Astrocyte of the spinal cord (primary cell): ENCODE measurements at regions not wholly inside any gene's neighbourhood (a gene's known extent, or its start where the extent isn't known, plus 50 kb on each side); places are given as distances from the start of the nearest gene placed in this dataset.

Experiments
- DNase-seq: peaks from one replicate; pipeline ENCODE4 v3.0.0; 2011; ENCODE audit warnings: low read depth, low spot score
- H3K4me3 ChIP-seq: 2 replicates; pipeline ENCODE4 v1.5.1; 2011; ENCODE audit warnings: low read depth, mild to moderate bottlenecking, low read length, moderate library complexity
- in situ Hi-C: cut with HindIII; loops from 2 replicates; pipeline ENCODE4 v1.10.0; 2017; ENCODE audit warnings: low sequenced_read_pairs
- TF ChIP-seq, protein P1 (sequence below): IDR thresholded peaks from 2 replicates; pipeline ENCODE4 v1.5.1; 2012; ENCODE audit warnings: low read depth, mild to moderate bottlenecking, low read length, inconsistent platforms

DNA sequence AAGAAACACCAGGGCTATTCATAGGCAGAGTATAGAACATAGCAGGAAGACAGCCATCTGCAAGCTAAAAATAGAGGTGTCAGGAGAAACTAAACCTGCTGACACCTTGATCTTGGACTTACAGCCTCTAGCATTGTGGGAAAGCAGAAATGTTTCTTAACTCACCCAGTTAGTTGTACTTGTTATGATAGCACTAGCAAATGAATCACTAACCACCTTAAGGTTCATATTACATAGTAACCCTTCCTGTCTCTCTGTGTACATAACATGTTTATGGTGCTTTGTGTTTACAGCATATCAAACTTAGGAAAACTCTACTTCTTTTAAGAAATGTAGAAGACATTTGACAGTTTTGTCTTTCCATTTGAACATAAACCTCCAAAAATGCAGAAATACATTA lies 1031.3 kb downstream of the FSCB start:
- in situ Hi-C loops = no loop called here
- H3K4me3 ChIP-seq = no peak overlapping the region
- no peak for DNase-seq
- TF ChIP-seq, protein P1, sequence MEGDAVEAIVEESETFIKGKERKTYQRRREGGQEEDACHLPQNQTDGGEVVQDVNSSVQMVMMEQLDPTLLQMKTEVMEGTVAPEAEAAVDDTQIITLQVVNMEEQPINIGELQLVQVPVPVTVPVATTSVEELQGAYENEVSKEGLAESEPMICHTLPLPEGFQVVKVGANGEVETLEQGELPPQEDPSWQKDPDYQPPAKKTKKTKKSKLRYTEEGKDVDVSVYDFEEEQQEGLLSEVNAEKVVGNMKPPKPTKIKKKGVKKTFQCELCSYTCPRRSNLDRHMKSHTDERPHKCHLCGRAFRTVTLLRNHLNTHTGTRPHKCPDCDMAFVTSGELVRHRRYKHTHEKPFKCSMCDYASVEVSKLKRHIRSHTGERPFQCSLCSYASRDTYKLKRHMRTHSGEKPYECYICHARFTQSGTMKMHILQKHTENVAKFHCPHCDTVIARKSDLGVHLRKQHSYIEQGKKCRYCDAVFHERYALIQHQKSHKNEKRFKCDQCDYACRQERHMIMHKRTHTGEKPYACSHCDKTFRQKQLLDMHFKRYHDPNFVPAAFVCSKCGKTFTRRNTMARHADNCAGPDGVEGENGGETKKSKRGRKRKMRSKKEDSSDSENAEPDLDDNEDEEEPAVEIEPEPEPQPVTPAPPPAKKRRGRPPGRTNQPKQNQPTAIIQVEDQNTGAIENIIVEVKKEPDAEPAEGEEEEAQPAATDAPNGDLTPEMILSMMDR = no peak

DNA sequence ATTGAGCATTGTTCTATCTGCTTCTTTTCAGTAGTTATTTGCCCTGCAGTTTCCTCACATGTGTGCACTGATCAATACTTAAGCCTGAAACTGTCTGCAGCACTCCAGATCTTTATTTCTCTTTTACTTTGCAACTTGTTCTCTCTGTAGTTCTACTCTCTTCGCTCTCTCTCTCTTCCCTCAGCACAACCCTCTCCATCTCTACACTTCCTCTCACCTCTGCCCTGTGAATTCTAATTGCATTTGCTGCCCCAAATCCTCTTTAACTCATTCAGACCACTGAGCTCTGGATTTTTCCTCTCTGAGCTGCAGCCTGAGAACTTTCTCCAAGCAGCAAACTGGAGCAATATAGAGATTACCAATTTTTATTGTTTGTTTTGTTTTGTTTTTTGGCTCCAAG lies 1035.5 kb downstream of the FSCB start:
- no peak overlapping the region for H3K4me3 ChIP-seq
- DNase-seq = no peak
- TF ChIP-seq, protein P1 = no peak
- in situ Hi-C loops = no loop called here

DNA sequence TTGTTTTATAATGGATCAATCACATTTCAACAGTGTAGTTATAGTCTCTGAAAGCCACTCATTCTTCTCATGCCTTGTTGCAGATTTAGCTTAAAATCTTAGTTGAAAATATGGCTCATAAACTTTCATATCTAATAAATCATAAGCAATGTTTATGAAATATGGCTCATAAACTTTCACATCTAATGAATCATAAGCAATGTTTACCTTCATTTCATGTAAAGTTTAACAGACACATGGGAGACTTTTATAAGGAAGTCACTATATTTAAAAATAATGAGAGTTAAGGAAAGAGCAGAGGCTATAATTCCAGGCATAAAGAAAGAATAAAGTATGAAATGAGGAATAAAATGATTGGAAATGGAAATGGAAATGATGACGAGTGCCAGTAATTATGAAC lies 1042.1 kb downstream of the FSCB start:
- no peak for DNase-seq
- in situ Hi-C loops = no loop called here
- TF ChIP-seq, protein P1 = no peak
- no peak overlapping the region for H3K4me3 ChIP-seq

DNA sequence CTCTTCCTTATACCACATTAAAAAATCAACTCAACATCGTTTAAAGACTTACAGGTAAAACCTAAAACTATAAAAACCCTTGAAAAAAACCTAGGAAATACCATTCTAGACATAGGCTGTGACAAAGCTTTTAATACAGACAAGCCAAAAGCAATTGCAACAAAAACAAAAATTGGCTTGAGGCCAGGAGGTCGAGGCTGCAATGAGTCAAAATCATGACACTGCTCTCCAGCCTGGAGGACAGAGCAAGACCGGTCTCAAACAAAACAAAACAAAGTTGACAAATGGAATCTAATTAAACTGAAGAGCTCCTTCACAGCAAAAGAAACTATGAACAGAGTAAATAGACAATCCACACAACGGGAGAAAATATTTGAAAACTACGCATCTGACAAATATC lies 1057.8 kb downstream of the FSCB start:
- TF ChIP-seq, protein P1 = no peak
- no peak for DNase-seq
- H3K4me3 ChIP-seq = no peak overlapping the region
- in situ Hi-C loops = no loop called here

DNA sequence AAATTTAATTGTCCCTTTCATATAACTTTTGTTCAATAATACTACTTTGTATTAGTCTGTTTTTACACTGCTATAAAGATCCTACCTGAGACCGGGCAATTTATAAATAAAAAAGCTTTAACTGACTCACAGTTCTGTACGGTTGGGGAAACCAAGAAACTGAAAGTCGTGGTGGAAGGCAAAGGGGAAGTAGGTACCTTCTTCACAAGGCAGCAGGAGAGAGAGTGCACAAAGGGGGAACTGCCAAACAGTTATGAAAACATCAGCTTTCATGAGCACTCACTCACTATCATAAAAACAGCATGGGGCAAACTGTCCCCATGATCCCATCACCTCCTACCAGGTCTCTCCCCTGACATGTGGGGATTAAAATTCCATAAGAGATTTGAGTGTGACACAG lies 1069.0 kb downstream of the FSCB start:
- in situ Hi-C loops = no loop called here
- no peak overlapping the region for H3K4me3 ChIP-seq
- no peak for DNase-seq
- TF ChIP-seq, protein P1 = no peak

DNA sequence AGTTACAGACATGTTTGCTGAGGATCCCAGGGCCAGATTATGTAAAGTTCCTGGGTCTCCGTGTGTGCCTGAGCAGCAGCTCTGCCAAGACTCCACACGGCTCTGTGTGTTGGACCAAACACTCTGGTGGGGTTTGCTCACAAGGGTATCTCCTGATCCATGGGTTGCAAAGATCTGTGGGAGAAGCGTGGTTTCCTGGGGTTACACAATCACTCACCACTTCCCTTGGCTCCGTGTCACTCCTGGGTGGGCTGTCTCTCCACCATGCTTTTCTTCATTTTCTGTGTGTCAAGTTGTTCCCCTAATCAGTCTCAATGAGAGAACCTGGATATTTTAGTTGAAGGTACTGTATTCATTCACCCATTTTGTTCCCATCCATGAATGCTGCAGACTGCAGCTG lies 1088.8 kb downstream of the FSCB start:
- DNase-seq = no peak
- H3K4me3 ChIP-seq = no peak overlapping the region
- TF ChIP-seq, protein P1 = no peak
- in situ Hi-C loops = no loop called here

DNA sequence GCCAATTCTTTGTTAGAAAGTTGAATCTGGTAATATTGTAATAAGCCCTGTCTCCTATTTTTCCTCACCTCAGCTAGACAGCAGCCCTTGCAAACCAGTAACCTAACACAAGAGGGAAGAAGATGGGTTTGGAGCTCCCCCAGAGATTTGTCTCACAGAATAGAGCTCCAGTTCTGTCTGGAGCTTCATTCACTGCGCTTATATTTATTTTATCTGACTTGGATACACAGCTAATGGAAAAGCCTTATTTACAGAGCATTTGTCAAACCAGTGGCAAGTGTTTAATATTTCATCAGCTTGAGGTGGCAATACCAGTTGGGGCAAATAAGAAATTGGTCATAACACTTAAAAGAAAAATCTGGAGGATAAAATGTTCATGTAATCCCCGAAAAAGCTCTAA lies 1094.0 kb downstream of the FSCB start:
- no peak overlapping the region for H3K4me3 ChIP-seq
- in situ Hi-C loops = no loop called here
- DNase-seq = no peak
- TF ChIP-seq, protein P1 = no peak
